Stimulated activated CD4-positive, alpha-beta T cell treated with anti-CD3 and anti-CD28 coated beads, Interleukin-1b, Interleukin-23, amount 100 ng/mL, for 48 hours (primary cell): ENCODE measurements at regions not wholly inside any gene's neighbourhood (a gene's known extent, or its start where the extent isn't known, plus 50 kb on each side); places are given as distances from the start of the nearest gene placed in this dataset.
"Not testable (repeated sequence)": the region's sequence is repeated elsewhere in the genome, so short reads cannot be mapped to it uniquely, and the experiment has no call there.

ENCODE experiments used
- DNase-seq: peaks from one replicate; pipeline ENCODE4 v3.0.0-alpha.2; 2020

DNA sequence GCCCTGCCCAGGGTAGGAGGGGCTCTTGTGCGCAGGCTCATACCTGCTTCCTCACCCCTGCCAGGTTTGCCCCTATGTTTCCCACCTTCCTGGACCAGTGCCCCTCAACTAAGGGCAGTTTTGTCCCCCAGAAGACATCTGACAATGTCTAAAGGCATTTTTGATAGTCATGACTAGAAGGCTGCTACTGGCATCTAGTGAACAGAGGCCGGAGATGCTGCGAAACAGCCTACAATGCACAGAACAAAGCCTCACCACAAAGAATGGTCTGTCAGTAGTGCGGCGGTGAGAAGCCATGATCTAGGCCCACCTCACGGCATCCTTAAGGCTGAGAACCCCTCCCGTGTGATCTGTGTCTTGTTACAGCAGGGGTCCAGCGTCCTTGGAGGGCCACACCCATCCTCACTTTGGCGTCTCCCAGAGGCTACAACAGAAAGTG, 96.0 kb downstream of the TMEM17 start:
- DNase-seq, result no peak

DNA sequence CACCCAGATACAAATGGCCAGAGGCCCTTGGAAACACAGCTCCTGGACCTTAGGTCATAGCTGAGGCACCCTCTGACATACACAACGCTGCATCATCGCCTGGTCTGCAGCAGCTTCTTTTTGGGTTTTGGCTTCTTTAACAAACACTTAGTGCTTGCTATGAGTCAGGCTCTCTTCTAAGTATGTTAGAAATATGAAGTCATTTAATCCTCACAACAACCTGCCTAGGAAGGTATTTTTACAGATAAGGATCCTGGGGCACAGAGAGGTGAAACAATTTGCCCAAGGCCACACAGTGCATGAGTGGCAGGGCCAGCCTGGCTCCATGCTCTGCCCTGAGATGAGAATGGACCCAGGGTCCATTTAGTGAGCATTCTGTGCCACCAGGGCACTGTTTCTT, 96.6 kb downstream of the TMEM17 start:
- no peak for DNase-seq

DNA sequence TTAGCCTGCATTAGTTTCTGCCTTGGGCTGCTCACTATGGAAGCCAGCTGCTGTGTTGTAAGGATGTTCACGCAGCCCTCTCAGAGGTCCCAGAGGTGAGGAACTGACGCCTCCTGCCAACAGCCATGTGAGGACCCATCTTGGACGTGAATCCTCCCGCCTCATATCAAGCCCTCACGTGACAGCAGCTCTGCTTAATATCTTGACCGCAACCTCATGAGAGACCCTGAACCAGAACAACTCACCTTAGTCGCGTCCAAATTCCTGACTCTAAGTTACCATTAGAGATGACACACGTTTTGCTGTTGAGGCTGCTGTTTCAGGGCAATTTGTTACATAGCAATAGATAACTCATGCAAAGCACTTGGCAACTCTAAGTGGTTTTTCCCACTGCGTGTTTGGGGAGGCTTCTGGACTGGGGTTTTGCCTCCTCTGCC, 97.7 kb downstream of the TMEM17 start:
- no peak for DNase-seq

DNA sequence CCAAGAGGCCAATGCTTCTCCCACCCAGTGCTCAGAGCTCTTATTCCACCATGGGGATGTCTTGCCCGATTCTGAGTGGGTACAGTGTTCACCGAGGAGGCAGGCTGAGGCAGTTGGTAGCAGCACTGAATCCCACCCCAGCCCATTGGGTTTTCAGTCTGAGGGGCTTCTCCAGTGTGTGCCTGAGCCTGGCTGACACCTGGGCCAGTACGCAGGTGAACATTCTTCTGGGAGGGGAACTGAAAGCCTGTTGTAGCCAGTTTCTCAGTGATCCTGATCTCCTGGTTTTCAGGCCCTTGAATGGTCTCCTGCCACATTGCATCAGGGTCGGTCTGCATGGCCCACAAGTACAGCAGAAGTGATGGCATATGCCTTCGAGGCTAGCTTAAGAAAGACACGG, 98.2 kb downstream of the TMEM17 start:
- no peak for DNase-seq

DNA sequence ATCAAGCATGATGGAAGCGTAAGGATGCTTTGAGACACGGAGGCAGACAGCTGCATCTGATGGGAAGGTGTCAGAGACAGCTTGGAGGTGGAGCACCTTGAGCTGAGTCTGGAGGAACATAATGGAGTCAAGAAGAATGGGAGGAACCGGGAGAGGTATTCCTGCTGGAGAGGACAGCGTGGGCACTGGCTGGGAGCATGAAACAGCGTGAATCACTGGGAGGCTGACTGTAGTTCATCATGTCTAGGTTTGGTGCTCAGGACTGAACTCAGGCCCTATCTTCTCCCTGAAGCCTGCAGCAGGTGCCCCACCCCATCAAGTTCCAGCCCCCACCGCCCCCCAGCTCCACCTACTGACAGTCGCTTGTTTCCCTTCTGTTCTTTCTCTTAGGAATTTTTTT, 98.6 kb downstream of the TMEM17 start:
- DNase-seq, result no peak

DNA sequence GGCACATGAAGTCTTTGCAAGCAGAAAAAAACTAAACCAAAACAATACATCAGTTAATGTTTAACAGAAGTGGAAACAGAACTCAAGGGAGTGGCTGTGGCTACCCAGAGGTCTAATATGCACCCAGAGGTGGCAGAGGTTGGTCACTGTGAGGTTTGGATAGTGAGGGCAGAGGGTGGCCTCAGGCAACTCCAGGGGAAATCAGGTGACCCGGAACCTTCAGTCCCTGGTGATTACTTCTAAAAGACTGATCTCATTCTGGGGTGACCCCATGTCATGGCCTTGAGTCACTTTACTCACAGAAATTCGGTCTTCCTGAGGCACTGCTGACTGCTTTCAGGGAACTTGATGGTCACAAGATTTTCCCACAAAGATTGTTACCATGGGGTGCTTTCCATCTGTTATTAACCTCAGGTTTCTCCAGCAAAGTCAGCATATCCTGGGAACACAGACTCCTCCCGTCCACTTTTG, 99.4 kb downstream of the TMEM17 start:
- DNase-seq, result no peak

DNA sequence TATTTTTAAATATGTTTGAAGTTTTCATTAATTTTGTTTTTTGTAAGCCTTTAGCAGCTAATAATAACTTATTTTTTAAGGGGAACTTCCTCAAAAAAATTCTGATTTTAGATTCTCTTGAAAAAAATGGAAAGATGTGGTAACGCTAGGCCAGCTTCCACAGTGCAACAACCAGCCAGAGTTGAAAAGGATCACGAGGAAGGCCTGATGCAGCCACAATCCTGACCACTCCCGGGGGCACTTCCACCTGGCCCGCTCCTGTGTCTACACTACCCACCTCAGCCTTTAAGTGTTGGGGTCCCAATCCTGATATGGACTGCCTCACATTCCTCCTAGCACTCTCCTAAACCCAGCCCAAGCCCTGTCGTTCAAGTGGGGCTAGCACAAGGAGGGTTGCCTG, 101.1 kb downstream of the TMEM17 start:
- no peak for DNase-seq

DNA sequence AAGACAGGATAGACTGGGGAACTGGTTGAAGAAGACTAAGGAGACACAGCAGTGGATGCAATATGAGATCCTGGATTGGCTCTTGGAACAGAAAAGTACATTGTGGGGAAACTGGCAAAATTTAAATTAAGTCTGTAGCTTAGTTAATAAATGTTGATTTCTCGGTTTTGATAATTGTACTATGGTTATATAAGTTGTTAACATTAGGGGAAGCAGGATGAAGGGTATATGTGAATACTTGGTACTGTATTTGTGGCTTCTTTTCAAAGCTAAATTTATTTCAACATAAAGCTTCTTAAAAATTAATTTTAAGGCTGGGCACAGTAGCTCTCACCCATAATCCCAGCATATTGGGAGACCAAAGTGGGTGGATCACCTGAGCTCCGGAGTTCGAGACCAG, 103.8 kb downstream of the TMEM17 start:
- no peak for DNase-seq

DNA sequence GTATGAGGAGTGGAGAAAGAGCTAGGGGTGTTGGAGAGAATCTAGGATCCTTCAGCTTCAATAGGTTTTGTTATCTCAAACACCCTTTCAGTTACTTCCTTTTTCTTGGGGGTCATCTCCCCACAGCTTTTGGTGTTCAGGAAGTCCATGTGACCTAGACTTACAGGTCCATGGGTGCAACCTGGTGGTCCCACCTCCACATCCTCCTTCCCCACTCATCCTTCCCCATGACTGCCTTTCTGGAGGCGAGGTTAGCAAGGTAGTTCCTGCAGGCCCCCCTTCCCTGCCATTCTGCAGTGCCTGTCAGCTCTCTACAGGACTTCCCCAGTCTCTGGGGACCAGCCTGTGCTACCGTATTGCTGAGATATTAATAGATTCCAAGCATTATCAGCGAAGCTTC, 107.6 kb downstream of the TMEM17 start:
- no peak for DNase-seq

DNA sequence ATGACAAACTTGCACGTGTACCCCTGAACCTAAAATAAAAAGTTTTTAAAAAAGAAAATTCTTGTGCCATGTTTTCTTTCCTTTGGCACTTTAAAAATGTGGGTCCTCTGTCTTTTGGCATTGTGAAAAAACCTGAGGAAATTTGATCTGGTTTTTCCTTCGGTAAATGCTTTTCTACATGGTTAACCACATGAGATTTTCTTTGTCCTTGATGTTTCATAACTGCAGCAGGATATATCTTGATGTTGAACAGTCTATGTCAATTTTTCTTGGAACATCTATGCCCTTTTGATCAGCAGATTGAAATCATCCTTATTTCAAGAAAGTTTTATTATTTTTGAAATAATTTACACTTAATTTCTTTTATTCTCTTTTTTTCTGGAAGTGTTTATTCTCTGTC, 109.1 kb downstream of the TMEM17 start:
- DNase-seq, result no peak

DNA sequence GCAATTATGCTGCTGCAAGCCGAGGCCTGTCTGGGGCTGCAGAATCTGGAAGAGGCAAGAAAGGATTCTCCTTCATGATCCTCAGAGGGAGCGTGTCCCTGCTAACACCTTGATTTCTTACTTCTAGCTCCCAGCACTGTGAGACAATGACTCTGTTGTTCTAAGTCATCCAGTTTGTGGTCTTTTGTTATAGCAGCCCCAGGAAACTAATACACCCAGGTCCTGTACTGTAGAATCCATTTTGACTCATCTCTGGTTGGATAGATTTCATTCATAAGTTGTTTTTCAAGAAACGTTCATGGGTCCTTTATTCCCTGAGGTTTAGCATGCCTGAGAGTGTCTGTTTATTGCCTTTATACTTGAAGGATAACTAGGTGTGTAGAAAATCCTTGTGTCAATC, 112.7 kb downstream of the TMEM17 start:
- DNase-seq, result no peak

DNA sequence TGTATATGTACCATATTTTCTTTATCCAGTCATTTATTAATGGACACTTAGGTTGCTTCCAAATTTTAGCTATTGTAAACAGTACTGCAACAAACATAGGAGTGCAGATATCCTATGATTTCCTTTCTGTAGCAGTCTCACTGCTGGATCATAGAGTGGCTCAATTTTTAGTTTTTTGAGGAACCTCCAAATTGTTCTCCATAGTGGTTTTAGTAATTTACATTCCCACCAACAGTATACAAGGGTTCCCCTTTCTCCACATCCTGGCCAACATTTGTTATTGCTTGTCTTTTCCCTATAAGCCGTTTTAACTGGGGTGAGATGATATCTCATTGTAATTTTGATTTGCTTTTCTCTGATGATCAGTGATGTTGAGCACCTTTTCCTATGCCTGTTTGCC, 114.3 kb downstream of the TMEM17 start:
- no peak for DNase-seq

DNA sequence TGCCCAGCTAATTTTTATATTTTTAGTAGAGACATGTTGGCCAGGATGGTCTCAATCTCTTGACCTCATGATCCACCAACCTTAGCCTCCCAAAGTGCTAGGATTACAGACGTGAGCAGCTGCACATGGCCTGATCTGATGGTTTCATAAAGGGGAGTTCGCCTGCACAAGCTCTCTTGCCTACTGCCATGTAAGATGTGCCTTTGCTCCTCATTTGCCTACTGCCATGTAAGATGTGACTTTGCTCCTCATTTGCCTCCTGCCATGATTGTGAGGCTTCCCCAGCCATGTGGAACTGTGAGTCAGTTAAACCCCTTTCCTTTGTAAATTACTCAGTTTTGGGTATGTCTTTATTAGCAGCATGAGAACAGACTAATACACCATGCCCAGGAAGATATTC, 119.6 kb downstream of the TMEM17 start:
- not testable (repeated sequence) for DNase-seq

DNA sequence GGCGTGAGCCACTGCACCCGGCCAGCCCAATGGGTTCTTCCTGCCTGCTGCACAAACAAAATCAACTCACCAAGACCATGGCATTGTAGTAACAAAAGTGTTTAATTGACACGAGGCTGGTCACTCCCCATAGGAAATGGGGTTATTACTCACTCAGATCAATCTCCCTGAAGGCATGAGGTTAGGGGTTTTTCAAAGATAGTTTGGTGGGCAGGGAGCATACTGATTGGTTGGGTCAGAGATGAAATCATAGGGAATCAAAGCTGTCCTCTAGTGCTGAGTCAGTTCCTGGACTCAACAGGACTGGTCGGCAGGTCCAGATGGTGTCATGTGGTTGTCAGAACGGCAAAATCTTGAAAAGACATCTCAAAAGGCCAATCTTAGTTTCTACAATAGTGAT, 122.1 kb downstream of the TMEM17 start:
- no peak for DNase-seq

DNA sequence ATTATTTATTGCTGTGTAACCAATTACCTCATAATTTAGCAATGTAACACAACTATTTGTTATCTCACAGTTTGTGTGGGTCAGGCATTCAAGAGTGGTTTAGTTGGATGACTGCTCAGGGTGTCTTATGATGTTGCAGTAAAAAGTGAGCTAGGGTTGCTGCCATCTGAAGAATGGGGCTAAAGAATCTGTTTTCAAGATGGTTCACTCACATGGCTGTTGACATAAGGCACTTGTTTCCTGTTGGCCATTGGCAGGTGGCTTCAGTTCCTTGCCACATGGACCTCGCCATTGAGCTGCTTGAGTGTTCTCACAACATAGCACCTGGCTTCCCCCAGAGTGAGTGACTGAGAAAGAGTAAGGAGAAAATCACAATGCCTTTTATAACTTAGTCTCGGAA, 123.2 kb downstream of the TMEM17 start:
- DNase-seq, result no peak

DNA sequence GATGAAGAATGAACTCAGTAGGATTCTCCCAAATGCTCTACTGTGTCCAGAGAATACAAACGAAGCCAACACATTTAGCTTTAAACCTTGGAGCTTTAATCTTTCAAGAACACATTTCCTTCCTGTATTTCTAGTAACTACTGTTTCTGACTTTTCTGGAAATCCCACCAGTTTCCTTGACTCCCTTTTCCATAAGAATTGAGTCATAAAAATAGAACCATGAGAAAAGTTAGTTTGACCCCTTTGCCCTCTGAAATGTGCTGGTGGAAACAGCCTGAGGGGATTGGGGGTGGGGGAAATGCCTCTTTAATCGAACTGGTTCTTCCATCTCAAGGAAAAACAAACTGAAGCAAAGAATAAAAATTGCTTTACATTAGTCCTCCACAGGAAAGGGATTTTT, 123.9 kb downstream of the TMEM17 start:
- no peak for DNase-seq

DNA sequence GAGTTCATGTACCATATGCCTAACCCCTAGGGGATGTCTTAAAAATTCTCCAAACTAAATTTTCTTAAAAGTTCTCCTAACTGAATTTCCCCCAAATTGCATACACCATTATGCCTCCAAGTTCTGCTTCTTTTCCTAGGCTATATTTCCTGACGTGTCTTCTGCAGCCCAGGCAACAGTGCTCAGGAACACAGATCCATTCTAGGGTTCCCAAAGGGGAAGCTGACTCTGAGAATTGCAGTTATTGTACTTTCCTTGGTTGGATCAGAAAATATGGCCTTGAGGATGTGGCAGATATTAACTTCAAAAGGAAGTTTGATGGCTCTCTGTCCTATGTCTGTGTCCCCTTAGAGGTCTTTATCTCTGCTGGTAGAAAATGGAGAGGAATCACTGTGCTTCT, 124.3 kb downstream of the TMEM17 start:
- no peak for DNase-seq

DNA sequence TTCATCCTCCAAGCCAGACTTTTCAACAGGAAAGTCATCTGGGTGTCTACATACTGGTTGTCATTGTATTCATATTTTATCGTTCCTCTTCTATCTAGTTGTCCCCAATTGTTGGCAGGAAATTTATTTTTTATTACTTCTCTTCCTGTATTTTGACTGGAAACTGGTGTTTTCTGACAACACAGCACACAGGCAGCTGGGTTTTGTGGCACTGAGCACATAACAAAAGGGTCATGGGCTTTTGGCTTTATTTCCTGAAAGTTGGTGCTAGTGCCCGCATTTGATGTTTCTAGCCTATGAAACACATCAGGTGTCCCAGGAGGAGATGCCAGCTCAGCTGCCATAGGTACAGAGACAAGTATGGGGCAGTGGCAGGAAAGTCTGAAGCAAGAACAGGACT, 126.4 kb downstream of the TMEM17 start:
- no peak for DNase-seq

DNA sequence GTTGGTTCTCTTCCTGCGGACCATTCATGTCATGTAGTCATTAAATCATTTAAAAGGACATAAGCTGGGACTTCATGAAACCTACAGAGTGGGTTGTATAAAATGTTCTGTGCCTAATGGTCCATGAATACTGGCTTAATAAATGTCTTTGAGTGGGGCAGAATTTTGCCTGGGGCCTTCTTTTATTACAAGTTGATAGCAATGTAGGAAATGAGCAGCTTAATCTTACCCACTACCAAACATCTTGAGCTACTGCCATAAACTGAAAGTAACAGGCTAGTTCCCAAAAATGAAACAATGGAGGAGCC, 130.9 kb downstream of the TMEM17 start:
- no peak for DNase-seq

DNA sequence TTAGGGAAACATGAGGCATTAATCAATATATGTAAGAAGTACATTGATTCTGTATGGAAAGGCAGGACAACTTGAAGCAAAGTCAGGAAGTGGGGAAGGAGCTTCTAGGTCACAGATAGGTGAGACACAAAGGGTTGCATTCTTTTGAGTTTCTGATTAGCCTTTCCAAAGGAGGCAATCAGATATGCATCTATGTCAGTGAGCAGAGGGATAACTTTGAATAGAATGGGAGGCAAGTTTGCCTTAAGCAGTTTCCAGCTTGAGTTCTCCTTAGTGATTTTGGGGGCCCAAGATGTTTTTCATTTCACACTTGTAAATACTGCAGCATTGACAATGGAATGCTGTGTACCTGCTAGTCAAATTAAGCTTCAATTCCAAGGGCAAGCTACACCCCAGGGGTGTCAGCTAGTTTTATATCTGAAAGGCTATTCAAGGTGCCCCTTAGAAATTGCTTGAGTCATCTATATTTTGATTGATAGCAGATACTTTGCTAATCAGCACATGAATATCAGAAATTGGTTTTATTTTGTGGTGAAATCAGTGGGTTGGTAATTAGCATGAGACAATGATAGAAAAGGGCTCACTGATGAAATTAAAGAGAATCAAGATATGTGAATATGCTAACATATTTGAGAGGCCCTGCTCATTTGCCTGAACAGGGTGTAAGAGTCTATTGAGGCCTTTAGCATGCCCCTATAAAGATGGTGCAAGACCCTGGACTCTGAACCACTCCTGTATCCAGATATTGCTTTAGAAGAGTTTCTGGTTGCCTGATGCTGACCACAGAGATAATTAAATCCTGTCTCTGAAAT, 131.5 kb downstream of the TMEM17 start:
- DNase-seq, result no peak

DNA sequence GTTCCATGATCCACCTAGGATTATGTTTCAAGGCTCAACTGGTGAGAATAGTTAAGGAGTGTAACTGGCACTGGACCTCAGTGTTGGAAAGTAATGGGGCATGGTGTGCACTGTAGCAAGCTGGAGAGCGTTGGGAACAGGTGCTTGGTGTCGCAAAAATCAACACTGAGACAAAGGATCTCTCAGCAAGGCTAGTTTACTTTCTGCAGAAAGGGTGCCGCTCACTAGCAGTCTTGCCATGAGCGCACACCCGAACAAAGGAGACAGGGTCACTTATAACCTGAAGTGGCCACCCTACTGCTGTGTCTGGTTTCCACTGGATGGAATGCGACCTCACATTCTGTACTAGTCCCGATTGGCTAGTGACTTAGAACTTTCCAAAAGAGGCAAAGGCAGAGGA, 133.2 kb downstream of the TMEM17 start:
- no peak for DNase-seq

DNA sequence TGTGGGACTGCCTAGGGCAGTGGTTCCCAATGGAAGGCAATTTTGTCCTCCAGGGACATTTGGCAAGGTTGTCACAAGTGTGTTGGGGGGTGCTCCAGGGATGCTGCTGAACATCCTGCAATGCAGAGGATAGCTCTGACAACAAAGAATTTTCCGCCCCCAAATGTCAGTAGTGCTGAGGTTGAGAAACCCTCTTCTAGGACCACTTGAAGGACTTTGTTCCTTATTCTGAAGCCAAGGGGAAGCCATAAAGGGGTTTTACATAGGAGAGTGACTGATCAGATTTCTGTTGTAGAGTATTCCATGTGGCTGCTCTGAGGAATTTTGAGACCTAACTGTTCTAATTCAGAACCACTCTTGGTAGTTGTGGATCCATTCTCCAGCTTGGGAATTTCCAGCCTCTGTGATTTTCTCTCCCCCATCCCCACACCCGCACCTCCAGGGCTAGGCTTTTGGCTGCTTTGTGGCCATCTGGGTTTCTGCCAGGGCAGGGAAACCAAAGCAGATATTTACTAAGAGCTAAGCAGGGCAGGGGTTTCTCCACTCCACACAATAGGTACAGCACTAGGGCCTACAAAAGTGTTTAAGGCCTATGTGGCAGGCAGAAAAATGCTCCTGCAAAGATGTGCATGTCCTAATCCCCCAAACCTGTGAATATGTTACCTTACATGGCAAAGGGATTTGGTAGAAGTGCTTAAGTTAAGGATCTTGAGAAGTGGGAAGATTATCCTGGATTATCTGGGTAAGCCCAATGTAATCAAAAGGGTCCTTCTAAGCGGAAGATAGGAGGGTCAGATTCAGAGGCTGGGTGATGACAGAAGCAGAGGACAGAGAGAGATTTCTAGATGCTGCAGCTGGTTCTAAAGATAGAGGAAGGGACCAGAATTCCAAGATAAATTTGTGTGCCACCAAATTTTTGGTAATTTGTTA, 135.4 kb downstream of the TMEM17 start:
- no peak for DNase-seq

DNA sequence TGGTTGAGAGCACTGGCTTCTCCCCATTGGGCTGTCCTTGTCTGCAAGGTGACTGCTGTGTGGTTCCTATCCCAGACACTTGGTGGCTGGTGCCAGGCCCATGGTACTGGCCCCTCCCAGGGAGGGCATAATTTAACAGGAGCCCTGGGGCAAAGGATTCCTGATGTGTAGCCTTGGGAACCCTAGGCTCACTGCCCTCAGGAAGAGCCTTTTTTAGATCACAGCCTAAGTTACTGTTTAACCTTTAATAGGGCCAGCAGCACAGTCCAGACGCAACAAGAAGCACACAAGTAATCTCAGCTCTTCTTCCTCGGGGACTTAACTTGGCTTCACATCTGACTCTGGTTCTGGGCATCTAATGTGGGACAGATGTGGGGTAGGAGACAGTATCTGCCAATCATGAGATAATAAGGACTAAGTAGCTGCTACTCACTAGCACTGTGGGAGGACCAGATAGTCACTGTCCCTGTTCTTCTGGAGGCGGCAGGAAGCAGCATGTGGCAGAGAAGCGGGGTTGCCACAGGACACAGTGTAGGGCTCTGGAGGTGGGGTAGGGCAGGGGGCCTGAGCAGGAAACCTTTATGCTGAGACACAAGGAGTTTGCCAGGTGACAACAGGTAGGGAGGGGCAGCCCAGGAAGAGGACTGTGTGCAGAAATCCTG, 136.3 kb downstream of the TMEM17 start:
- DNase-seq, result no peak
